ENCODE measurements at regions not wholly inside any gene's neighbourhood (a gene's known extent, or its start where the extent isn't known, plus 50 kb on each side); places are given as distances from the start of the nearest gene placed in this dataset.
"Not testable (repeated sequence)": the region's sequence is repeated elsewhere in the genome, so short reads cannot be mapped to it uniquely, and the experiment has no call there.

- no peak for DNase-seq (ENCODE audit: low read depth)
Observed at GRCh38 chr4:105050896-105051295, 95.8 kb upstream of the TET2 start.

GRCh38 chr4:105057370-105058105 lies 89.1 kb upstream of the TET2 start:
- DNase-seq (ENCODE audit: low read depth) = no peak

GRCh38 chr4:105058177-105058812 lies 88.4 kb upstream of the TET2 start:
- peak; percentile 17 for DNase-seq (ENCODE audit: low read depth)

- no peak for DNase-seq (ENCODE audit: low read depth)
Observed at GRCh38 chr4:105059337-105059736, 87.3 kb upstream of the TET2 start.

GRCh38 chr4:105060628-105061027 lies 86.0 kb upstream of the TET2 start:
- peak; percentile 38 for DNase-seq (ENCODE audit: low read depth)

- peak; percentile 44 for DNase-seq (ENCODE audit: low read depth)
Observed at GRCh38 chr4:105061136-105061696, 85.5 kb upstream of the TET2 start.

GRCh38 chr4:105061731-105062130 lies 84.9 kb upstream of the TET2 start:
- no peak for DNase-seq (ENCODE audit: low read depth)

- no peak for DNase-seq (ENCODE audit: low read depth)
Observed at GRCh38 chr4:105066401-105066800, 80.3 kb upstream of the TET2 start.

GRCh38 chr4:105067431-105067830 lies 79.2 kb upstream of the TET2 start:
- DNase-seq (ENCODE audit: low read depth) = no peak

- DNase-seq (ENCODE audit: low read depth) = no peak
Observed at GRCh38 chr4:105067946-105068345, 78.7 kb upstream of the TET2 start.

GRCh38 chr4:105068516-105068915 lies 78.2 kb upstream of the TET2 start:
- no peak for DNase-seq (ENCODE audit: low read depth)

GRCh38 chr4:105072095-105072494 lies 74.6 kb upstream of the TET2 start:
- DNase-seq (ENCODE audit: low read depth) = not testable (repeated sequence)

GRCh38 chr4:105074097-105074496 lies 72.6 kb upstream of the TET2 start:
- DNase-seq (ENCODE audit: low read depth) = no peak

- no peak for DNase-seq (ENCODE audit: low read depth)
Observed at GRCh38 chr4:105075045-105075444, 71.6 kb upstream of the TET2 start.

GRCh38 chr4:105088110-105088879 lies 58.4 kb upstream of the TET2 start:
- DNase-seq (ENCODE audit: low read depth) = peak; percentile 86

GRCh38 chr4:105092356-105092755 lies 54.3 kb upstream of the TET2 start:
- DNase-seq (ENCODE audit: low read depth) = peak; percentile 54

GRCh38 chr4:105092768-105093167 lies 53.9 kb upstream of the TET2 start:
- peak; percentile 28 for DNase-seq (ENCODE audit: low read depth)

GRCh38 chr4:105093975-105094374 lies 52.7 kb upstream of the TET2 start:
- peak; percentile 2 for DNase-seq (ENCODE audit: low read depth)

All from ELR (cell line).